Fibroblast of pulmonary artery (primary cell): ENCODE measurements at regions not wholly inside any gene's neighbourhood (a gene's known extent, or its start where the extent isn't known, plus 50 kb on each side); places are given as distances from the start of the nearest gene placed in this dataset.

Experiments used
- DNase-seq: peaks from one replicate; pipeline ENCODE4 v3.0.0-alpha.2; 2010; ENCODE audit warnings: low read depth
- H3K4me3 ChIP-seq: replicated peaks from 2 replicates; pipeline ENCODE4 v1.5.1; 2011; ENCODE audit warnings: low read depth, mild to moderate bottlenecking, control low read depth, low read length, moderate library complexity
- TF ChIP-seq, protein P1 (sequence below): IDR thresholded peaks from 2 replicates; pipeline ENCODE4 v1.5.1; 2011; ENCODE audit warnings: mild to moderate bottlenecking, control low read depth, low read length, inconsistent platforms; ENCODE audit errors: missing control alignments

GRCh38 chr5:167530548-167530947 is 760.9 kb upstream of the WWC1 start:
- DNase-seq = no peak
- no peak overlapping the region for H3K4me3 ChIP-seq
- TF ChIP-seq, protein P1, sequence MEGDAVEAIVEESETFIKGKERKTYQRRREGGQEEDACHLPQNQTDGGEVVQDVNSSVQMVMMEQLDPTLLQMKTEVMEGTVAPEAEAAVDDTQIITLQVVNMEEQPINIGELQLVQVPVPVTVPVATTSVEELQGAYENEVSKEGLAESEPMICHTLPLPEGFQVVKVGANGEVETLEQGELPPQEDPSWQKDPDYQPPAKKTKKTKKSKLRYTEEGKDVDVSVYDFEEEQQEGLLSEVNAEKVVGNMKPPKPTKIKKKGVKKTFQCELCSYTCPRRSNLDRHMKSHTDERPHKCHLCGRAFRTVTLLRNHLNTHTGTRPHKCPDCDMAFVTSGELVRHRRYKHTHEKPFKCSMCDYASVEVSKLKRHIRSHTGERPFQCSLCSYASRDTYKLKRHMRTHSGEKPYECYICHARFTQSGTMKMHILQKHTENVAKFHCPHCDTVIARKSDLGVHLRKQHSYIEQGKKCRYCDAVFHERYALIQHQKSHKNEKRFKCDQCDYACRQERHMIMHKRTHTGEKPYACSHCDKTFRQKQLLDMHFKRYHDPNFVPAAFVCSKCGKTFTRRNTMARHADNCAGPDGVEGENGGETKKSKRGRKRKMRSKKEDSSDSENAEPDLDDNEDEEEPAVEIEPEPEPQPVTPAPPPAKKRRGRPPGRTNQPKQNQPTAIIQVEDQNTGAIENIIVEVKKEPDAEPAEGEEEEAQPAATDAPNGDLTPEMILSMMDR = no peak

GRCh38 chr5:167533814-167534795 is 757.3 kb upstream of the WWC1 start:
- no peak for DNase-seq
- TF ChIP-seq, protein P1 = no peak
- H3K4me3 ChIP-seq = no peak overlapping the region

GRCh38 chr5:167539747-167540146 is 751.7 kb upstream of the WWC1 start:
- no peak overlapping the region for H3K4me3 ChIP-seq
- no peak for DNase-seq
- TF ChIP-seq, protein P1 = no peak

GRCh38 chr5:167546270-167546669 is 745.2 kb upstream of the WWC1 start:
- no peak overlapping the region for H3K4me3 ChIP-seq
- TF ChIP-seq, protein P1 = no peak
- DNase-seq = no peak

- H3K4me3 ChIP-seq = no peak overlapping the region
- TF ChIP-seq, protein P1 = no peak
Observed at GRCh38 chr5:167552356-167552755, 739.1 kb upstream of the WWC1 start.

GRCh38 chr5:167553511-167553910 is 737.9 kb upstream of the WWC1 start:
- no peak for DNase-seq
- TF ChIP-seq, protein P1 = no peak

More at GRCh38 chr5:167552356-167552755, 739.1 kb upstream of the WWC1 start:
- no peak for DNase-seq

More at GRCh38 chr5:167553511-167553910, 737.9 kb upstream of the WWC1 start:
- no peak overlapping the region for H3K4me3 ChIP-seq
